ENCODE measurements at regions not wholly inside any gene's neighbourhood (a gene's known extent, or its start where the extent isn't known, plus 50 kb on each side); places are given as distances from the start of the nearest gene placed in this dataset.

GRCh38 chr11:39288011-39288410, 2171.4 kb downstream of the LRRC4C start:
- no peaks in the 10 kb centered on the region for H3K27me3 ChIP-seq (ENCODE audit: control insufficient read depth, insufficient read depth, low read length)
- H3K36me3 ChIP-seq (ENCODE audit: control insufficient read depth, insufficient read depth, low read length) = no peaks in the 10 kb centered on the region
- DNase-seq (ENCODE audit: low read depth) (no peak), FAIRE-seq (no peak)
- no peak for TF ChIP-seq CTCF (IDR thresholded peaks at IDR 0.05; ENCODE audit: insufficient read depth, low read length, severe bottlenecking)
- H3K4me3 ChIP-seq (ENCODE audit: low read depth, low read length) = no peak overlapping the region

GRCh38 chr11:39268176-39268690, 2191.2 kb downstream of the LRRC4C start:
- no peaks in the 10 kb centered on the region for H3K36me3 ChIP-seq (ENCODE audit: control insufficient read depth, insufficient read depth, low read length)
- no peak for DNase-seq (ENCODE audit: low read depth)
- H3K27me3 ChIP-seq (ENCODE audit: control insufficient read depth, insufficient read depth, low read length) = no peaks in the 10 kb centered on the region
- FAIRE-seq = no peak
- no peak overlapping the region for H3K4me3 ChIP-seq (ENCODE audit: low read depth, low read length)
- no peak for TF ChIP-seq CTCF (IDR thresholded peaks at IDR 0.05; ENCODE audit: insufficient read depth, low read length, severe bottlenecking)

- no peak for FAIRE-seq
- no peak for TF ChIP-seq CTCF (IDR thresholded peaks at IDR 0.05; ENCODE audit: insufficient read depth, low read length, severe bottlenecking)
- DNase-seq (ENCODE audit: low read depth) = no peak
- Histone ChIP-seq H3K27me3 (ENCODE audit: control insufficient read depth, insufficient read depth, low read length) (no peaks in the 10 kb centered on the region), H3K36me3 (ENCODE audit: control insufficient read depth, insufficient read depth, low read length) (no peaks in the 10 kb centered on the region), H3K4me3 (ENCODE audit: low read depth, low read length) (no peak overlapping the region)
Observed at GRCh38 chr11:39255648-39256047, 2203.8 kb downstream of the LRRC4C start.

GRCh38 chr11:39249566-39250365, 2209.7 kb downstream of the LRRC4C start:
- FAIRE-seq = no peak
- no peaks in the 10 kb centered on the region for H3K36me3 ChIP-seq (ENCODE audit: control insufficient read depth, insufficient read depth, low read length)
- DNase-seq (ENCODE audit: low read depth) = no peak
- no peak for TF ChIP-seq CTCF (IDR thresholded peaks at IDR 0.05; ENCODE audit: insufficient read depth, low read length, severe bottlenecking)
- no peaks in the 10 kb centered on the region for H3K27me3 ChIP-seq (ENCODE audit: control insufficient read depth, insufficient read depth, low read length)
- H3K4me3 ChIP-seq (ENCODE audit: low read depth, low read length) = no peak overlapping the region

GRCh38 chr11:39247570-39248137, 2211.8 kb downstream of the LRRC4C start:
- no peak overlapping the region for H3K4me3 ChIP-seq (ENCODE audit: low read depth, low read length)
- DNase-seq (ENCODE audit: low read depth) (peak; percentile 37), FAIRE-seq (no peak)
- no peaks in the 10 kb centered on the region for H3K27me3 ChIP-seq (ENCODE audit: control insufficient read depth, insufficient read depth, low read length)
- TF ChIP-seq CTCF (IDR thresholded peaks at IDR 0.05; ENCODE audit: insufficient read depth, low read length, severe bottlenecking) = no peak
- no peaks in the 10 kb centered on the region for H3K36me3 ChIP-seq (ENCODE audit: control insufficient read depth, insufficient read depth, low read length)

Measured in bronchial epithelial cell (primary cell).